Neural progenitor cell (in vitro differentiated cells): ENCODE measurements at regions not wholly inside any gene's neighbourhood (a gene's known extent, or its start where the extent isn't known, plus 50 kb on each side); places are given as distances from the start of the nearest gene placed in this dataset.

Experiments used
- CTCF ChIP-seq: fragments of 200-600 bp; sonication (generic); IDR thresholded peaks from 2 replicates; pipeline ENCODE4 v1.5.1; 2017; ENCODE audit warnings: antibody characterized with exemption, mild to moderate bottlenecking
- EZH2phosphoT487 ChIP-seq: fragments of 200-600 bp; sonication (generic); IDR thresholded peaks from 2 replicates; pipeline ENCODE4 v1.6.1; 2017; ENCODE audit warnings: antibody characterized with exemption

GRCh38 chr12:66945189-66945817 lies 266.4 kb upstream of the GRIP1 start:
- TF ChIP-seq CTCF (no peak), EZH2phosphoT487 (no peak)
